ENCODE measurements at regions not wholly inside any gene's neighbourhood (a gene's known extent, or its start where the extent isn't known, plus 50 kb on each side); places are given as distances from the start of the nearest gene placed in this dataset.

GRCh38 chr20:12535770-12536169, 473.0 kb upstream of the SPTLC3 start:
- H3K9me3 ChIP-seq (ENCODE audit: control insufficient read depth, low read depth, low read length): no peaks in the 10 kb centered on the region
- Mint-ChIP-seq H3K27ac (peak overlapping the region in 2 of 3 experiments; percentile 50 to 51; a peak in 3 of 7 replicates), H3K4me1 (peaks cover 9 to 10% of the 10 kb centered on the region in 2 experiments), H3K4me3 (no peak overlapping the region), H3K9me3 (peaks cover 0 to 3% of the 10 kb centered on the region in 2 experiments; a peak in 3 of 5 replicates), H3K27me3 (ENCODE audit: low read depth) (no peaks in the 10 kb centered on the region), H3K36me3 (ENCODE audit: insufficient read depth in 1 of 3, low read depth in 3 of 3) (no peaks in the 10 kb centered on the region)
- no peak overlapping the region for H3K56ac ChIP-seq (ENCODE audit: insufficient read length, low read depth, low read length)
- H4K91ac ChIP-seq (ENCODE audit: insufficient read length, low read depth, low read length): no peak overlapping the region
- H3K23ac ChIP-seq (ENCODE audit: insufficient read length, low read depth, low read length): no peak overlapping the region
- H3K18ac ChIP-seq (ENCODE audit: insufficient read length, low read depth, low read length): no peak overlapping the region
- no peak overlapping the region for H3T11ph ChIP-seq (ENCODE audit: low read length)
- H2AK5ac ChIP-seq (ENCODE audit: insufficient read length, low read length): no peak overlapping the region
- DNase-seq: peak; percentile 51
- H4K5ac ChIP-seq (ENCODE audit: insufficient read length, low read depth, low read length): no peak overlapping the region
- H2BK120ac ChIP-seq (ENCODE audit: low read depth, low read length, poor library complexity, severe bottlenecking): no peak overlapping the region
- no peaks in the 10 kb centered on the region for H3K4me1 ChIP-seq (ENCODE audit: insufficient read depth, low read length)
- no peak overlapping the region for H3K4me2 ChIP-seq (ENCODE audit: insufficient read depth, insufficient read length, low read length)
- H2BK12ac ChIP-seq (ENCODE audit: insufficient read length, low read depth, low read length): no peak overlapping the region
- no peak overlapping the region for H4K8ac ChIP-seq (replicated peaks; ENCODE audit: insufficient read length, low read depth, low read length)
- H3K4ac ChIP-seq (ENCODE audit: low read depth, low read length): no peak overlapping the region
- H2BK15ac ChIP-seq (ENCODE audit: low read depth, low read length): no peak overlapping the region
- no peak overlapping the region for H2BK20ac ChIP-seq (ENCODE audit: low read depth, low read length, poor library complexity, severe bottlenecking)
- H3K27me3 ChIP-seq (ENCODE audit: insufficient read depth, low read length): no peaks in the 10 kb centered on the region
- TF ChIP-seq, protein P1, sequence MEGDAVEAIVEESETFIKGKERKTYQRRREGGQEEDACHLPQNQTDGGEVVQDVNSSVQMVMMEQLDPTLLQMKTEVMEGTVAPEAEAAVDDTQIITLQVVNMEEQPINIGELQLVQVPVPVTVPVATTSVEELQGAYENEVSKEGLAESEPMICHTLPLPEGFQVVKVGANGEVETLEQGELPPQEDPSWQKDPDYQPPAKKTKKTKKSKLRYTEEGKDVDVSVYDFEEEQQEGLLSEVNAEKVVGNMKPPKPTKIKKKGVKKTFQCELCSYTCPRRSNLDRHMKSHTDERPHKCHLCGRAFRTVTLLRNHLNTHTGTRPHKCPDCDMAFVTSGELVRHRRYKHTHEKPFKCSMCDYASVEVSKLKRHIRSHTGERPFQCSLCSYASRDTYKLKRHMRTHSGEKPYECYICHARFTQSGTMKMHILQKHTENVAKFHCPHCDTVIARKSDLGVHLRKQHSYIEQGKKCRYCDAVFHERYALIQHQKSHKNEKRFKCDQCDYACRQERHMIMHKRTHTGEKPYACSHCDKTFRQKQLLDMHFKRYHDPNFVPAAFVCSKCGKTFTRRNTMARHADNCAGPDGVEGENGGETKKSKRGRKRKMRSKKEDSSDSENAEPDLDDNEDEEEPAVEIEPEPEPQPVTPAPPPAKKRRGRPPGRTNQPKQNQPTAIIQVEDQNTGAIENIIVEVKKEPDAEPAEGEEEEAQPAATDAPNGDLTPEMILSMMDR (conservative IDR thresholded peaks at IDR 0.05): no peak
- H3K14ac ChIP-seq (ENCODE audit: insufficient read depth, low read length): no peak overlapping the region
- H3K79me2 ChIP-seq (ENCODE audit: insufficient read depth, low read length): no peaks in the 10 kb centered on the region
- no peaks in the 10 kb centered on the region for H3K79me1 ChIP-seq (ENCODE audit: insufficient read depth, low read depth, low read length, poor library complexity, severe bottlenecking)
- no peaks in the 10 kb centered on the region for H4K20me1 ChIP-seq (ENCODE audit: control insufficient read depth, insufficient read depth, insufficient read length)
- H2BK5ac ChIP-seq (ENCODE audit: insufficient read length, low read length): no peak overlapping the region
- no peaks in the 10 kb centered on the region for H3K23me2 ChIP-seq (ENCODE audit: insufficient read length, low read depth, low read length, poor library complexity, severe bottlenecking)
- no peak overlapping the region for H3K27ac ChIP-seq (ENCODE audit: insufficient read length, low read depth, low read length)
- no peak overlapping the region for H3K9ac ChIP-seq (ENCODE audit: extremely low read depth, insufficient read length, low read length)
- no peak overlapping the region for H2AFZ ChIP-seq (ENCODE audit: low read length)
- no CpG with 5 or more reads among the region's 2 CpGs for WGBS (ENCODE audit: extremely low coverage, insufficient read length, low lambda C conversion rate)
